ENCODE measurements at regions not wholly inside any gene's neighbourhood (a gene's known extent, or its start where the extent isn't known, plus 50 kb on each side); places are given as distances from the start of the nearest gene placed in this dataset.

DNA sequence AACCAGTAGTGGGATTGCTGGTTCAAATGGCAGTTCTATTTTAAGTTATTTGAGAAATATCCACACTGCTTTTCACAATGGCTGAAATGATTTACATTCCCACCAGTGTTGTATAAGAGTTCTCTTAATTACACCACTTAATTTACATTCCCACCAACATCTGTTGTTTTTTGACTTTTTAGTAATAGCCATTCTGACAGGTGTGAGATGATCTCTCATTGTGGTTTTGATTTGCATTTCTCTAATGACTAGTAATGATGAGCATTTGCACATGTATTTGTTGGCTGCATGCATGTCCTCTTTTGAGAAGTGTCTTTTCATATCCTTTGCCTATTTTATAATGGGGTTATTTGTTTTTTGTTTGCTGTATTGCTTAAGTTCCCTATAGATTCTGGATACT, 688.3 kb downstream of the PRR16 start:
- TF ChIP-seq EZH2 (conservative IDR thresholded peaks at IDR 0.05; ENCODE audit: low read depth, low read length) (no peak), NFATC3 (CRISPR knock-in tag; IDR thresholded peaks at IDR 0.05) (no peak), TGIF2 (CRISPR knock-in tag; IDR thresholded peaks at IDR 0.05) (no peak), HOXA7 (CRISPR knock-in tag; IDR thresholded peaks at IDR 0.05) (no peak), SAFB2 (CRISPR knock-in tag; IDR thresholded peaks at IDR 0.05; ENCODE audit: borderline replicate concordance, low read depth) (no peak), ZNF274 (CRISPR knock-in tag; IDR thresholded peaks at IDR 0.05) (no peak), DPF2 (CRISPR knock-in tag; IDR thresholded peaks at IDR 0.05; ENCODE audit: borderline replicate concordance, low read depth) (no peak), CBFB (CRISPR knock-in tag; IDR thresholded peaks at IDR 0.05) (no peak), POLR2A (IDR thresholded peaks at IDR 0.05; ENCODE audit: insufficient read depth in 1 of 2, low read depth in 2 of 2, low read length in 2 of 2) (no peak), U2AF2 (IDR thresholded peaks at IDR 0.05; ENCODE audit: low read depth, low read length) (no peak), CEBPB (IDR thresholded peaks at IDR 0.05; ENCODE audit: borderline replicate concordance, low read depth, low read length) (no peak), E2F5 (CRISPR knock-in tag; conservative IDR thresholded peaks at IDR 0.05) (no peak)
- TF ChIP-seq, protein P1, sequence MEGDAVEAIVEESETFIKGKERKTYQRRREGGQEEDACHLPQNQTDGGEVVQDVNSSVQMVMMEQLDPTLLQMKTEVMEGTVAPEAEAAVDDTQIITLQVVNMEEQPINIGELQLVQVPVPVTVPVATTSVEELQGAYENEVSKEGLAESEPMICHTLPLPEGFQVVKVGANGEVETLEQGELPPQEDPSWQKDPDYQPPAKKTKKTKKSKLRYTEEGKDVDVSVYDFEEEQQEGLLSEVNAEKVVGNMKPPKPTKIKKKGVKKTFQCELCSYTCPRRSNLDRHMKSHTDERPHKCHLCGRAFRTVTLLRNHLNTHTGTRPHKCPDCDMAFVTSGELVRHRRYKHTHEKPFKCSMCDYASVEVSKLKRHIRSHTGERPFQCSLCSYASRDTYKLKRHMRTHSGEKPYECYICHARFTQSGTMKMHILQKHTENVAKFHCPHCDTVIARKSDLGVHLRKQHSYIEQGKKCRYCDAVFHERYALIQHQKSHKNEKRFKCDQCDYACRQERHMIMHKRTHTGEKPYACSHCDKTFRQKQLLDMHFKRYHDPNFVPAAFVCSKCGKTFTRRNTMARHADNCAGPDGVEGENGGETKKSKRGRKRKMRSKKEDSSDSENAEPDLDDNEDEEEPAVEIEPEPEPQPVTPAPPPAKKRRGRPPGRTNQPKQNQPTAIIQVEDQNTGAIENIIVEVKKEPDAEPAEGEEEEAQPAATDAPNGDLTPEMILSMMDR (CRISPR knock-in tag; IDR thresholded peaks at IDR 0.05): no peak
- TF ChIP-seq, protein P2, sequence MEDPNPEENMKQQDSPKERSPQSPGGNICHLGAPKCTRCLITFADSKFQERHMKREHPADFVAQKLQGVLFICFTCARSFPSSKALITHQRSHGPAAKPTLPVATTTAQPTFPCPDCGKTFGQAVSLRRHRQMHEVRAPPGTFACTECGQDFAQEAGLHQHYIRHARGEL (CRISPR knock-in tag; IDR thresholded peaks at IDR 0.05): no peak
